HepG2 (cell line): ENCODE measurements at regions not wholly inside any gene's neighbourhood (a gene's known extent, or its start where the extent isn't known, plus 50 kb on each side); places are given as distances from the start of the nearest gene placed in this dataset.

Experiments used
- AKNA ChIP-seq: sonication (generic); formaldehyde crosslinking; IDR thresholded peaks from 2 replicates; pipeline ENCODE4 v1.4.0; 2020; ENCODE audit warnings: missing genetic modification reagents, borderline replicate concordance
- CTCF ChIP-seq: sonication (generic); formaldehyde crosslinking; IDR thresholded peaks from 2 replicates; pipeline ENCODE4 v1.5.0; 2020; ENCODE audit warnings: mild to moderate bottlenecking, missing genetic modification reagents, moderate library complexity
- FOXA1 ChIP-seq, 2 experiments: fragments of 450-650 bp in 1 of 2; sonication (generic) in 1 of 2; formaldehyde crosslinking in 1 of 2; IDR thresholded peaks; 2 replicates each; pipeline versions ENCODE4 v1.4.0 to v1.6.1; 2016 to 2020; ENCODE audit warnings: missing genetic modification reagents in 1 of 2
- FOXA3 ChIP-seq: IDR thresholded peaks from 2 replicates; pipeline ENCODE4 v1.6.1; 2016; ENCODE audit warnings: missing genetic modification reagents, missing compliant biosample characterization
- FOXJ3 ChIP-seq: sonication (generic); formaldehyde crosslinking; IDR thresholded peaks from 2 replicates; pipeline ENCODE4 v1.4.0; 2020; ENCODE audit warnings: missing genetic modification reagents, mild to moderate bottlenecking, borderline replicate concordance
- MXD4 ChIP-seq: IDR thresholded peaks from 2 replicates; pipeline ENCODE4 v1.6.1; 2016; ENCODE audit warnings: mild to moderate bottlenecking, missing biosample characterization, missing genetic modification reagents
- PAF1 ChIP-seq: IDR thresholded peaks from 2 replicates; pipeline ENCODE4 v1.6.1; 2016; ENCODE audit warnings: missing genetic modification reagents, missing compliant biosample characterization
- RFX5 ChIP-seq: IDR thresholded peaks from 2 replicates; pipeline ENCODE4 v1.6.1; 2011; ENCODE audit warnings: low read depth, low read length, improper control_type of control experiment
- RXRB ChIP-seq: IDR thresholded peaks from 2 replicates; pipeline ENCODE4 v1.6.1; 2016; ENCODE audit warnings: borderline replicate concordance, missing genetic modification reagents, missing compliant biosample characterization
- SOX5 ChIP-seq: IDR thresholded peaks from 2 replicates; pipeline ENCODE4 v1.6.1; 2016; ENCODE audit warnings: borderline replicate concordance
- STAG1 ChIP-seq: sonication (generic); formaldehyde crosslinking; IDR thresholded peaks from 2 replicates; pipeline ENCODE4 v1.4.0; 2020; ENCODE audit warnings: missing genetic modification reagents
- TMF1 ChIP-seq: sonication (generic); formaldehyde crosslinking; IDR thresholded peaks from 2 replicates; pipeline ENCODE4 v1.8.1; 2022; ENCODE audit warnings: low read depth, missing genetic modification reagents
- ZNF672 ChIP-seq: sonication (generic); formaldehyde crosslinking; IDR thresholded peaks from 2 replicates; pipeline ENCODE4 v1.8.1; 2022; ENCODE audit warnings: missing genetic modification reagents
- ZSCAN29 ChIP-seq: sonication (generic); formaldehyde crosslinking; conservative IDR thresholded peaks from 2 replicates; pipeline ENCODE4 v1.4.0; 2020; ENCODE audit warnings: mild to moderate bottlenecking, missing genetic modification reagents
- TF ChIP-seq, protein P1 (sequence below): sonication (generic); formaldehyde crosslinking; IDR thresholded peaks from 2 replicates; pipeline ENCODE4 v1.4.0; 2020; ENCODE audit warnings: missing genetic modification reagents

- TF ChIP-seq AKNA (CRISPR knock-in tag) (no peak), CTCF (CRISPR knock-in tag) (peak; percentile 67), ZSCAN29 (0 out of 2 replicates have a peak, but pooled peaks have one; percentile 37), STAG1 (peak; percentile 86), FOXA1 (IDR thresholded peaks at IDR 0.05) (no peak), FOXA1 (CRISPR knock-in tag; IDR thresholded peaks at IDR 0.05) (no peak), PAF1 (CRISPR knock-in tag) (no peak), MXD4 (CRISPR knock-in tag) (no peak), FOXJ3 (CRISPR knock-in tag) (peak; percentile 47; the same call in 1 of the 2 replicates), TMF1 (CRISPR knock-in tag) (no peak), FOXA3 (CRISPR knock-in tag) (peak; percentile 9), ZNF672 (CRISPR knock-in tag) (no peak), RFX5 (no peak), SOX5 (CRISPR knock-in tag) (0 out of 2 replicates have a peak, but pooled peaks have one; percentile 17), RXRB (0 out of 2 replicates have a peak, but pooled peaks have one; percentile 9)
- TF ChIP-seq, protein P1, sequence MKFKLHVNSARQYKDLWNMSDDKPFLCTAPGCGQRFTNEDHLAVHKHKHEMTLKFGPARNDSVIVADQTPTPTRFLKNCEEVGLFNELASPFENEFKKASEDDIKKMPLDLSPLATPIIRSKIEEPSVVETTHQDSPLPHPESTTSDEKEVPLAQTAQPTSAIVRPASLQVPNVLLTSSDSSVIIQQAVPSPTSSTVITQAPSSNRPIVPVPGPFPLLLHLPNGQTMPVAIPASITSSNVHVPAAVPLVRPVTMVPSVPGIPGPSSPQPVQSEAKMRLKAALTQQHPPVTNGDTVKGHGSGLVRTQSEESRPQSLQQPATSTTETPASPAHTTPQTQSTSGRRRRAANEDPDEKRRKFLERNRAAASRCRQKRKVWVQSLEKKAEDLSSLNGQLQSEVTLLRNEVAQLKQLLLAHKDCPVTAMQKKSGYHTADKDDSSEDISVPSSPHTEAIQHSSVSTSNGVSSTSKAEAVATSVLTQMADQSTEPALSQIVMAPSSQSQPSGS (CRISPR knock-in tag) = no peak
Measured at GRCh38 chr3:30112902-30113484, 493.4 kb upstream of the TGFBR2 start (continued).
